WERI-Rb-1 (cell line): ENCODE measurements at regions not wholly inside any gene's neighbourhood (a gene's known extent, or its start where the extent isn't known, plus 50 kb on each side); places are given as distances from the start of the nearest gene placed in this dataset.
A peak's percentile ranks its signal among the peaks of the same experiment; 100 is the strongest.
"Not testable (repeated sequence)": the region's sequence is repeated elsewhere in the genome, so short reads cannot be mapped to it uniquely, and the experiment has no call there.

ENCODE experiments used
- DNase-seq: peaks from one replicate; pipeline ENCODE4 v3.0.0-alpha.2; 2020
- H3K27ac ChIP-seq: fragments of 250-450 bp; sonication (Bioruptor Pico); 2 replicates; pipeline ENCODE4 v1.5.1; 2020; ENCODE audit warnings: mild to moderate bottlenecking, moderate library complexity
- H3K27me3 ChIP-seq: fragments of 250-450 bp; sonication (Bioruptor Pico); 2 replicates; pipeline ENCODE4 v1.5.1; 2021; ENCODE audit warnings: mild to moderate bottlenecking, low read depth, moderate library complexity; ENCODE audit not compliant: insufficient read depth, severe bottlenecking
- H3K36me3 ChIP-seq: fragments of 250-450 bp; sonication (Bioruptor Pico); 2 replicates; pipeline ENCODE4 v1.5.1; 2020; ENCODE audit warnings: mild to moderate bottlenecking, moderate library complexity
- H3K4me3 ChIP-seq: 2 replicates; pipeline ENCODE4 v1.5.1; 2011; ENCODE audit warnings: low read depth, mild to moderate bottlenecking, control low read depth, low read length
- H3K9me3 ChIP-seq: fragments of 250-450 bp; sonication (Bioruptor Pico); 2 replicates; pipeline ENCODE4 v1.5.1; 2021; ENCODE audit warnings: mild to moderate bottlenecking, moderate library complexity; ENCODE audit not compliant: severe bottlenecking
- CTCF ChIP-seq: IDR thresholded peaks from 2 replicates; pipeline ENCODE4 v1.5.1; 2011; ENCODE audit warnings: low read depth, mild to moderate bottlenecking, control low read depth, inconsistent platforms, low read length

GRCh38 chr5:165031371-165031770 is 1526.0 kb downstream of the MAT2B start:
- Histone ChIP-seq H3K9me3 (no peaks in the 10 kb centered on the region), H3K36me3 (no peaks in the 10 kb centered on the region), H3K27me3 (no peaks in the 10 kb centered on the region), H3K4me3 (no peak overlapping the region), H3K27ac (no peak overlapping the region)
- no peak for TF ChIP-seq CTCF
- no peak for DNase-seq

- no peaks in the 10 kb centered on the region for H3K36me3 ChIP-seq
- no peak for DNase-seq
- H3K9me3 ChIP-seq = no peaks in the 10 kb centered on the region
- H3K27me3 ChIP-seq = no peaks in the 10 kb centered on the region
- H3K4me3 ChIP-seq = no peak overlapping the region
- TF ChIP-seq CTCF = no peak
- no peak overlapping the region for H3K27ac ChIP-seq
Measured at GRCh38 chr5:165035520-165035919, 1530.1 kb downstream of the MAT2B start.

- no peak for TF ChIP-seq CTCF
- Histone ChIP-seq H3K27me3 (no peaks in the 10 kb centered on the region), H3K27ac (no peak overlapping the region), H3K9me3 (no peaks in the 10 kb centered on the region), H3K4me3 (no peak overlapping the region), H3K36me3 (no peaks in the 10 kb centered on the region)
- no peak for DNase-seq
Measured at GRCh38 chr5:165039748-165040147, 1534.3 kb downstream of the MAT2B start.

- H3K4me3 ChIP-seq, DNase-seq: not testable (repeated sequence)
Measured at GRCh38 chr5:165045941-165046340, 1540.5 kb downstream of the MAT2B start.

GRCh38 chr5:165055476-165055875 is 1550.1 kb downstream of the MAT2B start:
- H3K9me3 ChIP-seq = no peaks in the 10 kb centered on the region
- no peak overlapping the region for H3K4me3 ChIP-seq
- no peak for DNase-seq
- H3K27me3 ChIP-seq = no peaks in the 10 kb centered on the region
- H3K36me3 ChIP-seq = no peaks in the 10 kb centered on the region
- no peak overlapping the region for H3K27ac ChIP-seq
- TF ChIP-seq CTCF = no peak

More at GRCh38 chr5:165045941-165046340, 1540.5 kb downstream of the MAT2B start:
- not testable (repeated sequence) for H3K36me3 ChIP-seq, H3K9me3 ChIP-seq, H3K27me3 ChIP-seq, H3K27ac ChIP-seq

- H3K4me3 ChIP-seq = no peak overlapping the region
- no peak overlapping the region for H3K27ac ChIP-seq
- TF ChIP-seq CTCF = no peak
- peak; percentile 24 for DNase-seq
- H3K9me3 ChIP-seq = no peaks in the 10 kb centered on the region
- no peaks in the 10 kb centered on the region for H3K27me3 ChIP-seq
- H3K36me3 ChIP-seq = no peaks in the 10 kb centered on the region
Measured at GRCh38 chr5:165057145-165057544, 1551.7 kb downstream of the MAT2B start.
